Hepatocyte (in vitro differentiated cells): ENCODE measurements at regions not wholly inside any gene's neighbourhood (a gene's known extent, or its start where the extent isn't known, plus 50 kb on each side); places are given as distances from the start of the nearest gene placed in this dataset.

Experiments
- DNase-seq: peaks from one replicate; pipeline ENCODE4 v3.0.0-alpha.2; 2016; ENCODE audit warnings: low spot score
- H2AFZ ChIP-seq: fragments of 200-600 bp; sonication (generic); 2 replicates; pipeline ENCODE4 v1.6.0; 2016; ENCODE audit warnings: antibody characterized with exemption, mild to moderate bottlenecking
- H3K27ac ChIP-seq: fragments of 200-600 bp; sonication (generic); 2 replicates; pipeline ENCODE4 v1.5.1; 2016; ENCODE audit warnings: mild to moderate bottlenecking
- H3K27me3 ChIP-seq: fragments of 200-600 bp; sonication (generic); 2 replicates; pipeline ENCODE4 v1.6.1; 2016
- H3K36me3 ChIP-seq: fragments of 200-600 bp; sonication (generic); replicated peaks from 2 replicates; pipeline ENCODE4 v1.5.1; 2016; ENCODE audit warnings: low read depth; ENCODE audit not compliant: insufficient read depth
- H3K4me1 ChIP-seq: fragments of 200-600 bp; sonication (generic); 2 replicates; pipeline ENCODE4 v1.5.1; 2016; ENCODE audit warnings: mild to moderate bottlenecking, moderate library complexity; ENCODE audit not compliant: insufficient read depth
- H3K4me2 ChIP-seq: fragments of 200-600 bp; sonication (generic); 2 replicates; pipeline ENCODE4 v1.6.0; 2016
- H3K4me3 ChIP-seq: fragments of 200-600 bp; sonication (generic); 2 replicates; pipeline ENCODE4 v1.5.1; 2016; ENCODE audit warnings: mild to moderate bottlenecking
- H3K79me2 ChIP-seq: fragments of 200-600 bp; sonication (generic); 2 replicates; pipeline ENCODE4 v1.6.0; 2017; ENCODE audit warnings: mild to moderate bottlenecking
- H3K9me2 ChIP-seq: fragments of 200-600 bp; sonication (generic); replicated peaks from 2 replicates; pipeline ENCODE4 v1.6.0; 2017; ENCODE audit warnings: mild to moderate bottlenecking; ENCODE audit not compliant: insufficient read depth
- H3K9me3 ChIP-seq: fragments of 200-600 bp; sonication (generic); 2 replicates; pipeline ENCODE4 v1.5.1; 2016; ENCODE audit warnings: low read depth, mild to moderate bottlenecking
- H4K20me1 ChIP-seq: fragments of 200-600 bp; sonication (generic); 2 replicates; pipeline ENCODE4 v1.6.0; 2016; ENCODE audit warnings: mild to moderate bottlenecking; ENCODE audit not compliant: insufficient read depth, poor library complexity, severe bottlenecking
- EZH2 ChIP-seq: fragments of 200-600 bp; sonication (generic); IDR thresholded peaks from 2 replicates; pipeline ENCODE4 v1.6.1; 2016; ENCODE audit warnings: antibody characterized with exemption, mild to moderate bottlenecking, borderline replicate concordance
- EZH2phosphoT487 ChIP-seq: fragments of 200-600 bp; sonication (generic); IDR thresholded peaks from one replicate; pipeline ENCODE4 v1.6.1; 2018; ENCODE audit warnings: antibody characterized with exemption, mild to moderate bottlenecking, low read depth, moderate library complexity; ENCODE audit not compliant: unreplicated experiment, severe bottlenecking
- WGBS: methylation state at CpG from one replicate; pipeline ENCODE4 v1.1.6; 2016; ENCODE audit warnings: low lambda C conversion rate; ENCODE audit errors: missing lambda C conversion rate; 5-methylcytosine and 5-hydroxymethylcytosine counted together
- TF ChIP-seq, protein P1 (sequence below): fragments of 200-600 bp; sonication (generic); IDR thresholded peaks from 2 replicates; pipeline ENCODE4 v1.5.1; 2016; ENCODE audit warnings: antibody characterized with exemption, mild to moderate bottlenecking; ENCODE audit not compliant: poor library complexity

DNA sequence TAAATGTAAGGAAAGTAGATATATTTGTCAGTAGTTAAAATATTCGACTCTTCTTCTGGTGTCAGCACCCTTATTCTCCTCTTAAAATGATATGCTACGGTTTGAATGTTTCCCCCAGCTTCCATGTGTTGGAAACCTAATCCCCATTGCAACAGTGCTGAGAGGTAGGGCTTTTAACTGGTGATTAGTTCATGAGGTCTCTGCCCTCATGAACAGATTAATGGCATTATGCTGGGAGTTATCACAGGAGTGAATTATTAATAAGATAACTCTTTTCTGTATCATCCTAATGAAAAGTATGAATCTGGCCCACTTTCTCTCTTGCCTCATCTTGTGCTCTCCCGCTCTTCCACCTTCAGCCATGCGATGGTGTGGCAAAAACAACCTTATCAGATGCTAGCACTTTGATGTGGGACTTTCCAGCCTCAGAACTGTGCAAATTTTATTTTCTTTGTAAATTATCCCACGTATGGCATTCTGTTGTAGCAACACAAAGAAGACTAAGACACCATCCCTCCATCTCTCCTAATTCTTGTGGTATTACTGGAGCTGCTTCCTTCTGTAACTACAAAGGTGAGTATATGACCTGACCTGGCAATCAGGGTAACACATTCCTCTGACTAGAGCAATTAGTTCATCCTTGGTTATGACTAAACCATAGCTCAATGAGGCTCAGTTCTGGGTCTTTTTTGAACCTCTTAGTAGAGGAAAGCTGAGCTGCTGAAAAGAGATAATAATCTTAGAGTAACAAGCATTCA is 171.1 kb upstream of the TMEM196 start:
- 90% methylated on average over 5 of the region's 5 CpGs for WGBS
- Histone ChIP-seq H3K9me3 (no peaks in the 10 kb centered on the region), H3K27ac (no peak overlapping the region), H3K4me1 (no peaks in the 10 kb centered on the region), H2AFZ (no peak overlapping the region), H3K79me2 (no peaks in the 10 kb centered on the region), H3K4me3 (no peak overlapping the region), H3K9me2 (no peaks in the 10 kb centered on the region), H4K20me1 (no peaks in the 10 kb centered on the region), H3K36me3 (no peaks in the 10 kb centered on the region), H3K27me3 (no peaks in the 10 kb centered on the region), H3K4me2 (no peak overlapping the region)
- DNase-seq, result no peak
- TF ChIP-seq, protein P1, sequence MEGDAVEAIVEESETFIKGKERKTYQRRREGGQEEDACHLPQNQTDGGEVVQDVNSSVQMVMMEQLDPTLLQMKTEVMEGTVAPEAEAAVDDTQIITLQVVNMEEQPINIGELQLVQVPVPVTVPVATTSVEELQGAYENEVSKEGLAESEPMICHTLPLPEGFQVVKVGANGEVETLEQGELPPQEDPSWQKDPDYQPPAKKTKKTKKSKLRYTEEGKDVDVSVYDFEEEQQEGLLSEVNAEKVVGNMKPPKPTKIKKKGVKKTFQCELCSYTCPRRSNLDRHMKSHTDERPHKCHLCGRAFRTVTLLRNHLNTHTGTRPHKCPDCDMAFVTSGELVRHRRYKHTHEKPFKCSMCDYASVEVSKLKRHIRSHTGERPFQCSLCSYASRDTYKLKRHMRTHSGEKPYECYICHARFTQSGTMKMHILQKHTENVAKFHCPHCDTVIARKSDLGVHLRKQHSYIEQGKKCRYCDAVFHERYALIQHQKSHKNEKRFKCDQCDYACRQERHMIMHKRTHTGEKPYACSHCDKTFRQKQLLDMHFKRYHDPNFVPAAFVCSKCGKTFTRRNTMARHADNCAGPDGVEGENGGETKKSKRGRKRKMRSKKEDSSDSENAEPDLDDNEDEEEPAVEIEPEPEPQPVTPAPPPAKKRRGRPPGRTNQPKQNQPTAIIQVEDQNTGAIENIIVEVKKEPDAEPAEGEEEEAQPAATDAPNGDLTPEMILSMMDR, result no peak
- TF ChIP-seq EZH2, result no peak

DNA sequence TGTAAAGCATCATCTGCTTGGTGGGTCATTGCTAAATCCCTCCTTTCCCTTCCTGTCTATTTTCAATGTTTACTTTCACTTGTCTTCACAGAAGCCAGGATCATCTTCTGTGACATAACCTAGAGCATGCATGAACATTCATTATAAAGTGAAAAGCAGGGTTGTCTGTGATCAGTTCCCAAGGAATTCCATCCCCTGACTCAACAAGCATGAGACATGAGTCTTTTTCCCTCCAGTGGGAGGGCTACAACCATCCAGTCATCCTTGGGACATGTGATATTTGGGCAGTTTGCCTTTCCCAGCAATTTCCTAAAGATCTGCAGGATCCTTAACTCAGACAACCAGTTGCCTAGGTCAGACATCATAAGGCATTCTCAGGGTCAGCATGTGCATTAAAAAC is 166.3 kb upstream of the TMEM196 start:
- DNase-seq, result no peak
- H3K36me3 ChIP-seq, result no peaks in the 10 kb centered on the region
- no peaks in the 10 kb centered on the region for H3K9me3 ChIP-seq
- no peak overlapping the region for H3K4me2 ChIP-seq
- no peaks in the 10 kb centered on the region for H3K9me2 ChIP-seq
- H4K20me1 ChIP-seq, result no peaks in the 10 kb centered on the region
- no peaks in the 10 kb centered on the region for H3K79me2 ChIP-seq
- no peaks in the 10 kb centered on the region for H3K4me1 ChIP-seq
- no peak overlapping the region for H2AFZ ChIP-seq
- H3K4me3 ChIP-seq, result no peak overlapping the region
- no peaks in the 10 kb centered on the region for H3K27me3 ChIP-seq
- no peak for TF ChIP-seq EZH2
- TF ChIP-seq, protein P1, result no peak
- no peak for TF ChIP-seq EZH2phosphoT487
- H3K27ac ChIP-seq, result no peak overlapping the region

- TF ChIP-seq EZH2, result no peak
- TF ChIP-seq EZH2phosphoT487, result no peak
- TF ChIP-seq, protein P1, result no peak
- no peak for DNase-seq
- no peak overlapping the region for H3K27ac ChIP-seq
Measured at GRCh38 chr7:19932549-19933249, 159.3 kb upstream of the TMEM196 start.

More at GRCh38 chr7:19932549-19933249, 159.3 kb upstream of the TMEM196 start:
- Histone ChIP-seq H3K4me1 (no peaks in the 10 kb centered on the region), H3K4me3 (no peak overlapping the region), H4K20me1 (no peaks in the 10 kb centered on the region), H3K27me3 (no peaks in the 10 kb centered on the region), H2AFZ (no peak overlapping the region), H3K79me2 (no peaks in the 10 kb centered on the region), H3K36me3 (no peaks in the 10 kb centered on the region), H3K9me2 (no peaks in the 10 kb centered on the region), H3K4me2 (no peak overlapping the region), H3K9me3 (no peaks in the 10 kb centered on the region)
- WGBS, result 71% methylated on average over 4 of the region's 4 CpGs
